ENCODE measurements at regions not wholly inside any gene's neighbourhood (a gene's known extent, or its start where the extent isn't known, plus 50 kb on each side); places are given as distances from the start of the nearest gene placed in this dataset.

DNA sequence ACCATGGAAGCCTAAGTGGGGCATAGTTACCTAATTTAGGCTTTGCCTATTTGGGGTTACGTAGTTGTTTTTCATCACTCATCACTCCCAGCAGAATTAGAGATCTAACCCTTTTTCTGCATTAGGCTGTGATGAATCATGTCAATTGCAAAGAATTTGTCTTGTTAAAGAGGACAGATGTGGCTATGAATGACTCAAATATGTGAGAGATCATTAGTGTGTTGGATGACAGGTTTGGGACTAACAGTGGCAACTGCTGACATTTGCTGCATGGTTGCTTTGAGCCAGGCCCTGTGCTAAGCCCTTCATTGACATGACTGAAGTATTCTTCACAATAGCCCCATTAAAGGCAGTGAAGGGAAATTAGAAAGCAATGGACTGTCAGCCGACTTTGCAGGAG, 83.4 kb upstream of the BMPER start:
- Histone ChIP-seq H3K36me3 (replicated peaks; ENCODE audit: low read depth, low read length) (no peaks in the 10 kb centered on the region), H3K79me2 (ENCODE audit: low read length) (no peaks in the 10 kb centered on the region), H3K4me1 (ENCODE audit: low read length) (no peaks in the 10 kb centered on the region), H3K27me3 (ENCODE audit: low read depth, low read length) (no peaks in the 10 kb centered on the region), H3K9me3 (ENCODE audit: insufficient read depth, low read length) (no peaks in the 10 kb centered on the region), H3K9ac (ENCODE audit: low read length) (no peak overlapping the region), H2AFZ (ENCODE audit: low read depth, low read length) (no peak overlapping the region), H3K27ac (ENCODE audit: low read length) (no peak overlapping the region), H3K4me3 (ENCODE audit: low read length) (no peak overlapping the region), H4K20me1 (ENCODE audit: insufficient read depth, low read length) (no peaks in the 10 kb centered on the region), H3K4me2 (ENCODE audit: low read length) (no peak overlapping the region)
- TF ChIP-seq, protein P1, sequence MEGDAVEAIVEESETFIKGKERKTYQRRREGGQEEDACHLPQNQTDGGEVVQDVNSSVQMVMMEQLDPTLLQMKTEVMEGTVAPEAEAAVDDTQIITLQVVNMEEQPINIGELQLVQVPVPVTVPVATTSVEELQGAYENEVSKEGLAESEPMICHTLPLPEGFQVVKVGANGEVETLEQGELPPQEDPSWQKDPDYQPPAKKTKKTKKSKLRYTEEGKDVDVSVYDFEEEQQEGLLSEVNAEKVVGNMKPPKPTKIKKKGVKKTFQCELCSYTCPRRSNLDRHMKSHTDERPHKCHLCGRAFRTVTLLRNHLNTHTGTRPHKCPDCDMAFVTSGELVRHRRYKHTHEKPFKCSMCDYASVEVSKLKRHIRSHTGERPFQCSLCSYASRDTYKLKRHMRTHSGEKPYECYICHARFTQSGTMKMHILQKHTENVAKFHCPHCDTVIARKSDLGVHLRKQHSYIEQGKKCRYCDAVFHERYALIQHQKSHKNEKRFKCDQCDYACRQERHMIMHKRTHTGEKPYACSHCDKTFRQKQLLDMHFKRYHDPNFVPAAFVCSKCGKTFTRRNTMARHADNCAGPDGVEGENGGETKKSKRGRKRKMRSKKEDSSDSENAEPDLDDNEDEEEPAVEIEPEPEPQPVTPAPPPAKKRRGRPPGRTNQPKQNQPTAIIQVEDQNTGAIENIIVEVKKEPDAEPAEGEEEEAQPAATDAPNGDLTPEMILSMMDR (IDR thresholded peaks at IDR 0.05; ENCODE audit: low read depth, low read length), result no peak
- TF ChIP-seq EZH2phosphoT487 (IDR thresholded peaks at IDR 0.05; ENCODE audit: low read depth), result no peak

DNA sequence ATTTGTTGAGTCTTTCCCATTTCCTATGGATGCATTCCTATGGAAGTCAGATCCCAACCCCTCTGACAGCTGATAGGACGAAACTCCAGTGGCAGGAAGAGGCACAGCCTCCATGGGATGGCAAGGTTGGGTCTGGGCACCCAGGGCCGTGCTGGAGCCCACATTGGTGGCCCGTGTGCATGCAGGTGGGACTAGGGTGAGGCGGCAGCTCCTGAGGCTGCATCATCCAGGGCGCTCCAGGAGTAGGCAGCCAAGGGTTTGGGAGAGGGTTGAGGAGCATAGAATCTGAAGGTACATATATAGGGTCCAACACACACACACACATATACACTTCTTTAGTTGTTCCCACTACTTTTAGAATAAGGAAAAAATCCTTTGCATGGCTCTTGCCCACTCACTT, 81.4 kb upstream of the BMPER start:
- Histone ChIP-seq H3K9ac (ENCODE audit: low read length) (no peak overlapping the region), H3K79me2 (ENCODE audit: low read length) (no peaks in the 10 kb centered on the region), H3K4me2 (ENCODE audit: low read length) (no peak overlapping the region)

DNA sequence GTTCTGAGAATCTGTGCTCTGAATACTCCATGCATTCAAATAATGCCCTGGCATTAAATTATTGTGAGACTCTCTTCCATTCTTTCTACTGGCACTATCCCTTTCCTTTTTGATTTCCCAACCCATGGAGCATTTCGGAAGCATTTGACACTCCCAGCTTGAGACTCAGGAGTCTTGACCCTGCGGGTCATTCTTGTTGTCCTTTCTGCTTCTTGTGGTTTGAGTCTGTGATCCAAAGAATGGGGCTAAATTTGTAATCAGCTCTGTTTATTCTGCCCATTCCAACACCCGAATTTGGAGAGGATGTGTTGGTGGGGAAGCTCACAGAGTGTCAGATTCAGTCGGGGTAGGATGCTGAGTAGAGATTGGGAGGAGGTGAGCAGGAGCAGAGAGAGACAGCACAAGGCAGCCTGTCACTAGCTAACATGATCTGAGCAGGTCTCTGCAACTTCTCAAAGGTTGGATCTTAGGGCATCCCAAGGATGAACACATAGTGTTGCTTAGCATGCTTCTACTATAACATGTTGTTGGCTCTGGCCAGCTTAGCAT, 80.4 kb upstream of the BMPER start:
- H3K27ac ChIP-seq (ENCODE audit: low read length), result no peak overlapping the region
- TF ChIP-seq EZH2phosphoT487 (IDR thresholded peaks at IDR 0.05; ENCODE audit: low read depth), result no peak
- TF ChIP-seq, protein P1 (IDR thresholded peaks at IDR 0.05; ENCODE audit: low read depth, low read length), result no peak
- no peak overlapping the region for H2AFZ ChIP-seq (ENCODE audit: low read depth, low read length)
- H3K27me3 ChIP-seq (ENCODE audit: low read depth, low read length), result no peaks in the 10 kb centered on the region
- no peaks in the 10 kb centered on the region for H3K36me3 ChIP-seq (replicated peaks; ENCODE audit: low read depth, low read length)
- no peaks in the 10 kb centered on the region for H4K20me1 ChIP-seq (ENCODE audit: insufficient read depth, low read length)
- no peak overlapping the region for H3K4me3 ChIP-seq (ENCODE audit: low read length)
- no peaks in the 10 kb centered on the region for H3K4me1 ChIP-seq (ENCODE audit: low read length)
- no peaks in the 10 kb centered on the region for H3K9me3 ChIP-seq (ENCODE audit: insufficient read depth, low read length)
- no peaks in the 10 kb centered on the region for H3K79me2 ChIP-seq (ENCODE audit: low read length)
- no peak overlapping the region for H3K9ac ChIP-seq (ENCODE audit: low read length)
- H3K4me2 ChIP-seq (ENCODE audit: low read length), result no peak overlapping the region

More for the DNA sequence above, 81.4 kb upstream of the BMPER start:
- Histone ChIP-seq H3K27ac (ENCODE audit: low read length) (no peak overlapping the region), H4K20me1 (ENCODE audit: insufficient read depth, low read length) (no peaks in the 10 kb centered on the region), H3K36me3 (replicated peaks; ENCODE audit: low read depth, low read length) (no peaks in the 10 kb centered on the region), H2AFZ (ENCODE audit: low read depth, low read length) (no peak overlapping the region), H3K4me1 (ENCODE audit: low read length) (no peaks in the 10 kb centered on the region), H3K4me3 (ENCODE audit: low read length) (no peak overlapping the region), H3K27me3 (ENCODE audit: low read depth, low read length) (no peaks in the 10 kb centered on the region), H3K9me3 (ENCODE audit: insufficient read depth, low read length) (no peaks in the 10 kb centered on the region)
- no peak for TF ChIP-seq EZH2phosphoT487 (IDR thresholded peaks at IDR 0.05; ENCODE audit: low read depth)
- TF ChIP-seq, protein P1 (IDR thresholded peaks at IDR 0.05; ENCODE audit: low read depth, low read length), result no peak

DNA sequence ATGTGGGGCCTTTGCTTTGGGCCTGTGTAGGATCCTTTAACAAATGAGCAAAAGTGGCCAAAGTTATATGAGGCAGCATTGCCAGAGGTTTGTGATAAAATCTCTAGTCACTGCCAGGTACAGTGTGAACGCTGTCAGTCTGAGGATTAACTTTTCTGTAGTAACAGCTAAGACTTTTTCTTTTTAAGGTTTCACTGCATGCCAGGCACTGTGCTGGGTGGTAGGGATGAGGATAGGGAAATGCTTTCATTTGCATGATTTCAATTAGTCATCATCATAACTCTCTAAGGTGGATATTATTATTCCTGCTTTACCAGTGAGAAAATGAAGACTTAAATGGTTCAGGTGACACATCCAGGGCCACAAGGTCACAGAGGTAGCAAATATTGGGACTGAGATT, 79.7 kb upstream of the BMPER start:
- Histone ChIP-seq H3K27me3 (ENCODE audit: low read depth, low read length) (no peaks in the 10 kb centered on the region), H4K20me1 (ENCODE audit: insufficient read depth, low read length) (no peaks in the 10 kb centered on the region), H3K9me3 (ENCODE audit: insufficient read depth, low read length) (no peaks in the 10 kb centered on the region), H3K79me2 (ENCODE audit: low read length) (no peaks in the 10 kb centered on the region), H3K4me2 (ENCODE audit: low read length) (no peak overlapping the region), H3K4me1 (ENCODE audit: low read length) (no peaks in the 10 kb centered on the region), H3K27ac (ENCODE audit: low read length) (no peak overlapping the region), H2AFZ (ENCODE audit: low read depth, low read length) (no peak overlapping the region), H3K9ac (ENCODE audit: low read length) (no peak overlapping the region), H3K4me3 (ENCODE audit: low read length) (no peak overlapping the region), H3K36me3 (replicated peaks; ENCODE audit: low read depth, low read length) (no peaks in the 10 kb centered on the region)
- TF ChIP-seq, protein P1 (IDR thresholded peaks at IDR 0.05; ENCODE audit: low read depth, low read length), result no peak
- TF ChIP-seq EZH2phosphoT487 (IDR thresholded peaks at IDR 0.05; ENCODE audit: low read depth), result no peak

All from OCI-LY3 (cell line).